ENCODE measurements at regions not wholly inside any gene's neighbourhood (a gene's known extent, or its start where the extent isn't known, plus 50 kb on each side); places are given as distances from the start of the nearest gene placed in this dataset.

GRCh38 chr17:36863131-36863530 lies 74.1 kb upstream of the LHX1 start:
- TF ChIP-seq POLR2A (IDR thresholded peaks at IDR 0.05) (no peak), CTCF (IDR thresholded peaks at IDR 0.05) (no peak)
